Stomach (tissue), 8 donors: ENCODE measurements at regions not wholly inside any gene's neighbourhood (a gene's known extent, or its start where the extent isn't known, plus 50 kb on each side); places are given as distances from the start of the nearest gene placed in this dataset.

Source experiments
- DNase-seq, 2 donors: peaks; one replicate each; pipeline versions ENCODE4 v3.0.0 to v3.0.0-alpha.2; 2013 to 2019
- H3K27ac ChIP-seq, 5 donors: fragments of 200-600 bp in 4 of 5; sonication (generic) in 4 of 5; one replicate each; pipeline ENCODE4 v1.5.1; 2013 to 2019; ENCODE audit warnings: mild to moderate bottlenecking in 1 of 5, moderate library complexity in 1 of 5
- H3K27me3 ChIP-seq, 3 donors: fragments of 200-600 bp; sonication (generic); one replicate each; pipeline ENCODE4 v1.5.1; 2017 to 2019; ENCODE audit warnings: mixed run types in 1 of 3
- H3K36me3 ChIP-seq, 4 donors: fragments of 200-600 bp; sonication (generic); 1 replicate in 3 of 4; 2 replicates in 1 of 4; pipeline ENCODE4 v1.5.1; 2016 to 2019
- H3K4me1 ChIP-seq, 4 donors: fragments of 200-600 bp; sonication (generic); one replicate each; pipeline ENCODE4 v1.5.1; 2016 to 2019
- H3K4me3 ChIP-seq, 4 donors: fragments of 200-600 bp; sonication (generic) in 3 of 4; one replicate each; pipeline ENCODE4 v1.5.1; 2016 to 2019; ENCODE audit warnings: mild to moderate bottlenecking in 1 of 4
- H3K9me3 ChIP-seq, 4 donors: fragments of 200-600 bp; sonication (generic); one replicate each; pipeline ENCODE4 v1.5.1; 2016 to 2019
- EP300 ChIP-seq: sonication (generic); formaldehyde crosslinking; IDR thresholded peaks from one replicate; pipeline ENCODE4 v1.6.1; 2017; ENCODE audit warnings: antibody characterized with exemption
- POLR2A ChIP-seq, 4 donors: fragments of 450-650 bp; IDR thresholded peaks; one replicate each; pipeline ENCODE4 v1.6.1; 2016; ENCODE audit warnings: antibody characterized with exemption in 4 of 4, control low read depth in 2 of 4, mild to moderate bottlenecking in 1 of 4, moderate library complexity in 1 of 4
- POLR2AphosphoS5 ChIP-seq, 3 donors: sonication (generic); formaldehyde crosslinking; IDR thresholded peaks; one replicate each; pipeline ENCODE4 v1.6.1; 2016; ENCODE audit warnings: antibody characterized with exemption in 3 of 3
- WGBS, 5 donors: extraction: QIAGEN DNeasy Blood & Tissue Kit in 3 of 5; methylation state at CpG; one replicate each; pipeline versions ENCODE4 v1.1.5 to v1.1.7; 2013 to 2018; 5-methylcytosine and 5-hydroxymethylcytosine counted together
- intact Hi-C: fragments of 100-400 bp; cut with DNase I; formaldehyde crosslinking; loops from one replicate; pipeline ENCODE4 v1.15.1; 2023; ENCODE audit warnings: low total_unique reads
- TF ChIP-seq, protein P1 (sequence below), 7 experiments: fragments of 450-650 bp in 4 of 7; fragments of 200-600 bp in 3 of 7; sonication (generic) in 3 of 7; IDR thresholded peaks; one replicate each; pipeline ENCODE4 v1.5.1; 2016 to 2019; ENCODE audit warnings: antibody characterized with exemption in 7 of 7, control low read depth in 2 of 7, mild to moderate bottlenecking in 1 of 7
- donor health status: healthy with polysubstance abuse.
- donor health status: Bipolar disorder and iron deficiency.
- donor health status: healthy.

DNA sequence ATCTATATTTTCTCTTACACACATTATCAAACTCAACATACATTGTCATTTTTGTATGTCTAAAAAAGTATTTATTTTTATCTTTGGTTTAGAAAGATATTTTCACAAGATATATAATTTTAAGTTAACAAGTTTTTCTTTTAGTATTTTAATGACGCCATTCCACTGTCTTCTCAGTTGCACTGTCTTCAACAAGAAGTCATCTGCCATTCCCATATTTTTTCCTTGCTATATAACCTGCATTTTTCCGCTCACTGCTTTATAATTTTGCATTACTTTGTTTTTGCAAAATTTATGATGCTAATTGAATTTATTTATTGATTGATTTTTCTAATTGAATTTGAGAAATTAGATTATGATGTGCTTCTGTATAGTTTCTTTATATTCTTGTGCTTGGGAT, 357.8 kb upstream of the RNF32 start:
- Histone ChIP-seq H3K27me3 (no peaks in the 10 kb centered on the region), H3K4me3 (no peak overlapping the region), H3K4me1 (no peaks in the 10 kb centered on the region), H3K27ac (no peak overlapping the region), H3K9me3 (peaks cover 0 to 20% (median 4%) of the 10 kb centered on the region in 4 donors), H3K36me3 (no peaks in the 10 kb centered on the region)
- TF ChIP-seq POLR2A (IDR thresholded peaks at IDR 0.05): no peak
- TF ChIP-seq, protein P1, sequence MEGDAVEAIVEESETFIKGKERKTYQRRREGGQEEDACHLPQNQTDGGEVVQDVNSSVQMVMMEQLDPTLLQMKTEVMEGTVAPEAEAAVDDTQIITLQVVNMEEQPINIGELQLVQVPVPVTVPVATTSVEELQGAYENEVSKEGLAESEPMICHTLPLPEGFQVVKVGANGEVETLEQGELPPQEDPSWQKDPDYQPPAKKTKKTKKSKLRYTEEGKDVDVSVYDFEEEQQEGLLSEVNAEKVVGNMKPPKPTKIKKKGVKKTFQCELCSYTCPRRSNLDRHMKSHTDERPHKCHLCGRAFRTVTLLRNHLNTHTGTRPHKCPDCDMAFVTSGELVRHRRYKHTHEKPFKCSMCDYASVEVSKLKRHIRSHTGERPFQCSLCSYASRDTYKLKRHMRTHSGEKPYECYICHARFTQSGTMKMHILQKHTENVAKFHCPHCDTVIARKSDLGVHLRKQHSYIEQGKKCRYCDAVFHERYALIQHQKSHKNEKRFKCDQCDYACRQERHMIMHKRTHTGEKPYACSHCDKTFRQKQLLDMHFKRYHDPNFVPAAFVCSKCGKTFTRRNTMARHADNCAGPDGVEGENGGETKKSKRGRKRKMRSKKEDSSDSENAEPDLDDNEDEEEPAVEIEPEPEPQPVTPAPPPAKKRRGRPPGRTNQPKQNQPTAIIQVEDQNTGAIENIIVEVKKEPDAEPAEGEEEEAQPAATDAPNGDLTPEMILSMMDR (IDR thresholded peaks at IDR 0.05): no peak
- TF ChIP-seq EP300: no peak
- no peak for TF ChIP-seq POLR2AphosphoS5 (IDR thresholded peaks at IDR 0.05)
- DNase-seq: no peak
- intact Hi-C loops: no loop called here
- WGBS, 5 donors: 71 to 95% (median 75%) methylated on average over 2 of the region's 2 CpGs

DNA sequence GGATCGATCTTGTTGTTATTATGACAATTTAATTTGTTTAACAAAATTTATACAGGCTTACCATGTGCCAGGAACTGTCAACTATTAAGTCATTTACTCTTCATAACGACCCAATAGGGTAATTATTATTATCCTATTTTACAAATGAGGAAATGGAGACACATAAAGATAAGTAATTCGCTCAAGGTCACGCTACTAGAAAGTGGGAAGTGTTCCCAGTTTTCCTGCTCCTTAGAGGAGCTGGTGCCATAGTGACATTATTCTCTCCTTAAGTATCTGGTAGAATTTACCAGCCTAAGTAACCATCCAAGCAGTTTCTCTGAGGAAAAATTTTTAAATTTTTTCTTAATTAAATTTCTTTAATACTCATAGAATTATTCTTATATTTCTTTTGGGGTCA, 360.9 kb upstream of the RNF32 start:
- Histone ChIP-seq H3K9me3 (peaks cover 0 to 15% (median 4%) of the 10 kb centered on the region in 4 donors), H3K27me3 (no peaks in the 10 kb centered on the region), H3K36me3 (no peaks in the 10 kb centered on the region), H3K4me1 (no peaks in the 10 kb centered on the region), H3K27ac (no peak overlapping the region), H3K4me3 (no peak overlapping the region)
- 52 to 58% (median 53%) methylated on average over 4 of the region's 4 CpGs for WGBS, 5 donors
- intact Hi-C loops: no loop called here
- TF ChIP-seq POLR2A (IDR thresholded peaks at IDR 0.05): no peak
- no peak for TF ChIP-seq EP300
- no peak for TF ChIP-seq POLR2AphosphoS5 (IDR thresholded peaks at IDR 0.05)
- TF ChIP-seq, protein P1 (IDR thresholded peaks at IDR 0.05): no peak
- DNase-seq: no peak

DNA sequence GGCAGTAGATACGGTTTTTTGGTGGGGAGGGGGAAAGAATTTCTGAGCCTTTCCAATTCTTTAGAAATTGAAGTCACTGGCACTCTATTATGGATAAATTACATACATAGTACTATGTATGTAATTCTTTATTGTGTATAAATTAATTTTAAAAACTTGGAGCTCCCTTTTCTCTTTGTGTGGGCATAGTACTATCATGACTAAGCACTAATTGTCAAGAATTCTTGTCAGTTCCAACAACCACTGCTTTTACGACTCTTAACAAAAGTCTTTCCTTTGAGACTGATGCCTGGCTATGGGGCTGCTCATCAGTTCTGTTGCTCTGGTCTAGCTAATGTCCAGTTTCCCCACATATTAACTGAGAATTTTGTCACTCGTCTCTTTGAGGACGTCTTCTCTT, 365.3 kb upstream of the RNF32 start:
- Histone ChIP-seq H3K27me3 (no peaks in the 10 kb centered on the region), H3K4me3 (no peak overlapping the region), H3K27ac (no peak overlapping the region), H3K4me1 (no peaks in the 10 kb centered on the region), H3K9me3 (peaks cover 0 to 7% (median 0%) of the 10 kb centered on the region in 4 donors), H3K36me3 (no peaks in the 10 kb centered on the region)
- TF ChIP-seq EP300 (no peak), POLR2AphosphoS5 (IDR thresholded peaks at IDR 0.05) (no peak), POLR2A (IDR thresholded peaks at IDR 0.05) (no peak)
- TF ChIP-seq, protein P1 (IDR thresholded peaks at IDR 0.05): no peak
- intact Hi-C loops: no loop called here
- WGBS, 5 donors: 82 to 92% (median 89%) methylated on average over 4 of the region's 4 CpGs
- DNase-seq: no peak

DNA sequence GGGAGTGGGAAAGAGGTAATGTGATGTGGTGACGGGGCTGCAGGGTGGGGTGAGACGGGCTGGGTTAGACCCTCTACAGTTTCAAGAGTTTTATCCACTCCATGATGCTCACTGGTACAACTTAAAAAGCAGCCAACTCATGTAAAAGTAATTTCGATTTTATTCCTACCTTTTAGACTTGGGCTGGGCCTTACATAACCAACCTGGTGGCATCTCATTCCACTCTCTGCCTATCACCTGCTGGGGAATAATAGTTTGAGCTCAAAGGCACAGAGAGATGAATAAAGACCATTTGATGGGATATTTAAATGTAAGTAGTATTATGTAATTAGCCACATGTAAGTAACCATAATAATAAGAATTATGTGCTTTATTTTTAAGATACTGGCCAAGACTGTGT, 366.0 kb upstream of the RNF32 start:
- no peak for DNase-seq
- no peak overlapping the region for H3K27ac ChIP-seq
- no peaks in the 10 kb centered on the region for H3K36me3 ChIP-seq
- no peaks in the 10 kb centered on the region for H3K27me3 ChIP-seq
- H3K4me3 ChIP-seq: no peak overlapping the region
- no peaks in the 10 kb centered on the region for H3K4me1 ChIP-seq
- H3K9me3 ChIP-seq: peaks cover 0 to 7% (median 0%) of the 10 kb centered on the region in 4 donors
- intact Hi-C loops: no loop called here
- WGBS, 5 donors: 87 to 92% (median 91%) methylated on average over 3 of the region's 3 CpGs
- TF ChIP-seq EP300: no peak
- TF ChIP-seq POLR2AphosphoS5 (IDR thresholded peaks at IDR 0.05): no peak
- TF ChIP-seq, protein P1 (IDR thresholded peaks at IDR 0.05): no peak
